Chondrocyte (in vitro differentiated cells): ENCODE measurements at regions not wholly inside any gene's neighbourhood (a gene's known extent, or its start where the extent isn't known, plus 50 kb on each side); places are given as distances from the start of the nearest gene placed in this dataset.
A peak's percentile ranks its signal among the peaks of the same experiment; 100 is the strongest.
"Not testable (repeated sequence)": the region's sequence is repeated elsewhere in the genome, so short reads cannot be mapped to it uniquely, and the experiment has no call there.

Experiments
- DNase-seq: peaks from one replicate; pipeline ENCODE4 v3.0.0; 2021; ENCODE audit warnings: mixed read lengths, low spot score
- H3K27ac Mint-ChIP-seq: one replicate; pipeline ENCODE4 v1.8.0; 2021; ENCODE audit warnings: mild to moderate bottlenecking, moderate library complexity, mixed read lengths; ENCODE audit not compliant: unreplicated experiment
- H3K27me3 Mint-ChIP-seq: 2 replicates; pipeline ENCODE4 v1.8.0; 2021; ENCODE audit warnings: low read depth, mixed read lengths
- H3K36me3 Mint-ChIP-seq: 2 replicates; pipeline ENCODE4 v1.8.0; 2021; ENCODE audit warnings: low read depth, mixed read lengths
- H3K4me1 Mint-ChIP-seq: 2 replicates; pipeline ENCODE4 v1.8.0; 2021; ENCODE audit warnings: low read depth, mild to moderate bottlenecking, mixed read lengths
- H3K4me3 Mint-ChIP-seq: one replicate; pipeline ENCODE4 v1.8.0; 2021; ENCODE audit warnings: mild to moderate bottlenecking, moderate library complexity, mixed read lengths; ENCODE audit not compliant: unreplicated experiment
- H3K9me3 Mint-ChIP-seq: 2 replicates; pipeline ENCODE4 v1.8.0; 2021; ENCODE audit warnings: low read depth, mixed read lengths
- TF ChIP-seq, protein P1 (sequence below): fragments of 200-600 bp; sonication (generic); IDR thresholded peaks from 2 replicates; pipeline ENCODE4 v1.5.0; 2021; ENCODE audit warnings: antibody characterized with exemption, mild to moderate bottlenecking, moderate library complexity

DNA sequence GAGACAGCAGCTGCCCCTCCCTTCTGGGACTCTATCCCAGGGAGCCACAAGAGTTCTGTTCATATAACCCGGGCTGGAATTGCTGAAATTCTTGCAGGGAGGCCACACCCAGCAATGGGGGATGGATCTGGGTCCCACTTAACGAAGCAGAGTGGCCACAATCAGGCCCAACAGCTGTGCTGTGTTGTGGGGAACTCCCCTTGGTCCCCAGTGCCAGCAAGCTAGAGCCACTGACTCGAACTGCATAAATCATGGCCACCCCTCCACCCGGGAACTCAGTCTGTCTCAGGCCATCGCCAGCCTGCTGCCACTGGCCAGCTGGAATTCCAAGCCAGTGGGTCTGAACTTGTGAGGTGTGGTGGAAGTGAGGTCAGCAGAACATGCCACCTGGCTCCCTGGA, 111.1 kb downstream of the KLF8 start:
- no peaks in the 10 kb centered on the region for H3K4me1 Mint-ChIP-seq
- TF ChIP-seq, protein P1, sequence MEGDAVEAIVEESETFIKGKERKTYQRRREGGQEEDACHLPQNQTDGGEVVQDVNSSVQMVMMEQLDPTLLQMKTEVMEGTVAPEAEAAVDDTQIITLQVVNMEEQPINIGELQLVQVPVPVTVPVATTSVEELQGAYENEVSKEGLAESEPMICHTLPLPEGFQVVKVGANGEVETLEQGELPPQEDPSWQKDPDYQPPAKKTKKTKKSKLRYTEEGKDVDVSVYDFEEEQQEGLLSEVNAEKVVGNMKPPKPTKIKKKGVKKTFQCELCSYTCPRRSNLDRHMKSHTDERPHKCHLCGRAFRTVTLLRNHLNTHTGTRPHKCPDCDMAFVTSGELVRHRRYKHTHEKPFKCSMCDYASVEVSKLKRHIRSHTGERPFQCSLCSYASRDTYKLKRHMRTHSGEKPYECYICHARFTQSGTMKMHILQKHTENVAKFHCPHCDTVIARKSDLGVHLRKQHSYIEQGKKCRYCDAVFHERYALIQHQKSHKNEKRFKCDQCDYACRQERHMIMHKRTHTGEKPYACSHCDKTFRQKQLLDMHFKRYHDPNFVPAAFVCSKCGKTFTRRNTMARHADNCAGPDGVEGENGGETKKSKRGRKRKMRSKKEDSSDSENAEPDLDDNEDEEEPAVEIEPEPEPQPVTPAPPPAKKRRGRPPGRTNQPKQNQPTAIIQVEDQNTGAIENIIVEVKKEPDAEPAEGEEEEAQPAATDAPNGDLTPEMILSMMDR = no peak
- H3K27ac Mint-ChIP-seq = no peak overlapping the region
- no peaks in the 10 kb centered on the region for H3K36me3 Mint-ChIP-seq
- H3K4me3 Mint-ChIP-seq = no peak overlapping the region
- no peak for DNase-seq
- no peaks in the 10 kb centered on the region for H3K27me3 Mint-ChIP-seq
- H3K9me3 Mint-ChIP-seq = peaks cover 58% of the 10 kb centered on the region

DNA sequence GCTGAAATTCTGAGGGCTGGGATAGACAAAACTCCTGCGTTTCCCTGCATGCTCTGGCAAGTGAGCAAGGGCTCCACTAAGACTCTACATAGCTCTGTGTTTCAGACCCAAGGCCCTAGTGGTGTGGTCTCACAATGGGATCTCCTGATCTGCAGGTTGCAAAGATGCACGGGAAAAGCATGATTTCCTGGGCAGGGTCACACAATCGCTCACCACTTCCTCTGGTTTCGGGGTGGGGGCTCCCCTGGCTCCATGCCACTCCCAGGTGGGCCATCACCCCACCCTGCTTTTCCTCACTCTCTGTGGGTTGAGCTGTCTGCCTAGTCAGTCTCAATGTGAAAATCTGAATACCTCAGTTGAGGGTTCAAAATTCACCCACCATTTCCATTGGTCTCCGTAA, 111.5 kb downstream of the KLF8 start:
- Mint-ChIP-seq H3K4me1 (no peaks in the 10 kb centered on the region), H3K27me3 (no peaks in the 10 kb centered on the region), H3K36me3 (no peaks in the 10 kb centered on the region), H3K27ac (no peak overlapping the region), H3K9me3 (peaks cover 53% of the 10 kb centered on the region), H3K4me3 (no peak overlapping the region)
- TF ChIP-seq, protein P1 = no peak
- no peak for DNase-seq

DNA sequence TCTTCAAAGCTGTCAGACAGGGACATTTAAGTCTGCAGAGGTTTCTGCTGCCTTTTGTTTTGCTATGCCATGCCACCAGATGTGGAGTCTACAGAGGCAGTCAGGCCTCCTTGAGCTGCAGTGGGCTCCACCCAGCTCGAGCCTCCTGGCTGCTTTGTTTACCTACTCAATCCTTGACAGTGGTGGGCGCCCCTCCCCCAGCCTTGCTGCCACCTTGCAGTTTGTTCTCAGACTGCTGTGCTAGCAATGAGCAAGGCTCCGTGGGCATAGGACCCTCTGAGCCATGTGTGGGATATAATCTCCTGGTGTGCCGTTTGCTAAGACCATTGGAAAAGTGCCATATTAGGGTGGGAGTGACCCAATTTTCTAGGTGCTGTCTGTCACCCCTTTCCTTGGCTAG, 126.0 kb downstream of the KLF8 start:
- not testable (repeated sequence) for H3K36me3 Mint-ChIP-seq, H3K4me3 Mint-ChIP-seq, H3K4me1 Mint-ChIP-seq, H3K27me3 Mint-ChIP-seq, DNase-seq, H3K27ac Mint-ChIP-seq
- peaks cover 59% of the 10 kb centered on the region for H3K9me3 Mint-ChIP-seq

DNA sequence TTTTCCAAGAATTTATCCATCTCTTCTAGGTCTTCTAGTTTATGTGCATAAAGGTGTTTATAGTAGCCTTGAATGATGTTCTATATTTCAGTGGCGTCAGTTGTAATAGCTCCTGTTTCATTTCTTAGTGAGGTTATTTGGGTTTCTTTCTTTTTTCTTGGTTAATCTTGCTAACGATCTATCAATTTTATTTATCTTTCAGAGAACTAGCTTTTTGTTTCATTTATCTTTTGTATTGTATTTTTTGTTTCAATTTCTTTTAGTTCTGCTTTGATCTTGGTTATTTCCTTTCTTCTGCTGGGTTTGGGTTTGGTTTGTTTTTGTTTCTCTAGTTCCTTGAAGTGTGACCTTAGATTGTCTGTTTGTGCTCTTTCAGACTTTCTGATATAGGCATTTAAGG, 133.0 kb downstream of the KLF8 start:
- H3K36me3 Mint-ChIP-seq, H3K4me1 Mint-ChIP-seq, H3K27me3 Mint-ChIP-seq, H3K4me3 Mint-ChIP-seq, H3K27ac Mint-ChIP-seq, DNase-seq: not testable (repeated sequence)
- H3K9me3 Mint-ChIP-seq = peaks cover 55% of the 10 kb centered on the region

DNA sequence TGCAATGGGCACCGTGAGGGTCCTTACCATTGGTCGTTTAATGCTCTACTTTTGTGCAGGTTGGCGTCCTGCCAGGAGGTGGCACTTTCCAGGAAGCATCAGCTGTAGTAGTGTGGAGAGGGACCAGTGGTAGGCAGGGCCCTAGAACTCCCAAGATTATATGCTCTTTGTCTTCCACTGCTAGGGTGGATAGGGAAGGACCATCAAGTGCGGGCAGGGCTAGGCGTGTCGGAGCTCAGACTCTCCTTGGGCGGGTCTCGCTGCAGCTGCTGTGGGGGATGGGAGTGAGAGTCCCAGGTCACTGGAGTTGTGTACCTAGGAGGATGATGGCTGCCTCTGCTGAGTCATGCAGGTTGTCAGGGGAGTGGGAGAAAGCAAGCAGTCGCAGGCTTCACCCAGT, 134.7 kb downstream of the KLF8 start:
- Mint-ChIP-seq H3K9me3 (peaks cover 50% of the 10 kb centered on the region), H3K4me3 (no peak overlapping the region), H3K27ac (no peak overlapping the region), H3K27me3 (no peaks in the 10 kb centered on the region), H3K36me3 (no peaks in the 10 kb centered on the region), H3K4me1 (no peaks in the 10 kb centered on the region)
- DNase-seq = peak; percentile 56
- TF ChIP-seq, protein P1 = no peak

DNA sequence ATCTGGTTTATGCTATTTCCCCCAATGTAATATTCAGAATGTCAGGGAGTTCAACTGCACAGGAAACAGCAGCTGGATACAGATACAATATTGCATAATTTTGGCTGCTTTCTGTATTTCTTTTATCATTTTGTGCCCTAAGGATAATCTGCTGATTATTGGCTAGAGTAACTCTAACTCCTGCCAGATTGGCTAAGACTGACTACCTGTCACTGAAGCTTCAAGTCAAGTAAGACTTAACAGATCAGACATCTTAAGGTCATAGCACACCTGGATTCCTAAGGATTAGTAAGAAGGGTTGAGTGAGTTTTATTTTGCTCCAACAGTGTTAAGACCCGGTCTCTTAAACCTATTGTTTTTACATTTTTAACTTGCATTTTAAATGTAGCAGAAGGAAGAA, 136.8 kb downstream of the KLF8 start:
- Mint-ChIP-seq H3K9me3 (peaks cover 44% of the 10 kb centered on the region), H3K27me3 (no peaks in the 10 kb centered on the region), H3K36me3 (peaks cover 2% of the 10 kb centered on the region), H3K4me3 (no peak overlapping the region), H3K4me1 (no peaks in the 10 kb centered on the region), H3K27ac (no peak overlapping the region)
- TF ChIP-seq, protein P1 = no peak
- no peak for DNase-seq

DNA sequence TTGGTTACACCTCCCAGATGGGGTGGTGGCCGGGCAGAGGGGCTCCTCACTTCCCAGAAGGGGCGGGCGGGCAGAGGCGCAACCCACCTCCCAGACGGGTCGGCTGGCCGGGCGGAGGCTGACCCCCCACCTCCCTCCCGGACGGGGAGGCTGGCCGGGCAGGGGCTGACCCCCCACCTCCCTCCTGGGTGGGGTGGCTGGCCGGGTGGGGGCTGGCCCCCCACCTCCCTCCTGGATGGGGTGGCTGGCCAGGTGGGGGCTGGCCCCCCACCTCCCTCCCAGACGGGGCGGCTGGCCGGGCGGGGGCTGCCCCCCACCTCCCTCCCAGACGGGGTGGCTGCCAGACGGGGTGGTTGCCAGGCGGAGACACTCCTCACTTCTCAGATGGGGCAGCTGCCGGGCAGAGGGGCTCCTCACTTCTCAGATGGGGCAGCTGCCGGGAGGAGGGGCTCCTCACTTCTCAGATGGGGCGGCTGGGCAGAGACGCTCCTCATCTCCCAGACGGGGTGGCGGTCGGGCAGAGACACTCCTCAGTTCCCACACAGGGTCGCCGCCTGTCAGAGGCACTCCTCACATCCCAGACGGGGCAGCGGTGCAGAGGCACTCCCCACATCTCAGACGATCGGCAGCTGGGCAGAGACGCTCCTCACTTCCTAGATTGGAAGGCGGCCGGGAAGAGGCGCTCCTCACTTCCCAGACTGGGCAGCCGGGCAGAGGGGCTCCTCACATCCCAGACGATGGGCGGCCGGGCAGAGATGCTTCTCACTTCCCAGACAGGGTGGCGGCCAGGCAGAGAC, 148.0 kb downstream of the KLF8 start:
- H3K9me3 Mint-ChIP-seq = peaks cover 10% of the 10 kb centered on the region
- H3K4me1 Mint-ChIP-seq, H3K36me3 Mint-ChIP-seq, H3K4me3 Mint-ChIP-seq, H3K27me3 Mint-ChIP-seq, H3K27ac Mint-ChIP-seq: not testable (repeated sequence)
- DNase-seq = peak; percentile 82
